ENCODE measurements at regions not wholly inside any gene's neighbourhood (a gene's known extent, or its start where the extent isn't known, plus 50 kb on each side); places are given as distances from the start of the nearest gene placed in this dataset.

GRCh38 chr13:23947893-23948292, 50.6 kb upstream of the C1QTNF9B start:
- Histone ChIP-seq H3K9me3 (ENCODE audit: control insufficient read depth, insufficient read depth, low read length) (no peaks in the 10 kb centered on the region), H3K36me3 (ENCODE audit: control insufficient read depth, insufficient read depth, low read length) (no peaks in the 10 kb centered on the region), H3K4me3 (ENCODE audit: low read length) (no peak overlapping the region), H3K27me3 (ENCODE audit: control insufficient read depth, insufficient read depth, low read length) (no peaks in the 10 kb centered on the region), H3K27ac (ENCODE audit: low read length) (no peak overlapping the region), H3K4me1 (ENCODE audit: control insufficient read depth, insufficient read depth, low read length) (no peaks in the 10 kb centered on the region)
- no peak for DNase-seq (ENCODE audit: low read depth, low spot score)
- WGBS (ENCODE audit: insufficient coverage, insufficient read length), result no CpG with 5 or more reads among the region's 8 CpGs

GRCh38 chr13:23949200-23949599, 51.9 kb upstream of the C1QTNF9B start:
- H3K36me3 ChIP-seq (ENCODE audit: control insufficient read depth, insufficient read depth, low read length), result no peaks in the 10 kb centered on the region
- H3K4me3 ChIP-seq (ENCODE audit: low read length), result no peak overlapping the region
- WGBS (ENCODE audit: insufficient coverage, insufficient read length), result no CpG with 5 or more reads among the region's 7 CpGs
- no peaks in the 10 kb centered on the region for H3K4me1 ChIP-seq (ENCODE audit: control insufficient read depth, insufficient read depth, low read length)
- H3K27ac ChIP-seq (ENCODE audit: low read length), result no peak overlapping the region
- DNase-seq (ENCODE audit: low read depth, low spot score), result no peak
- H3K27me3 ChIP-seq (ENCODE audit: control insufficient read depth, insufficient read depth, low read length), result no peaks in the 10 kb centered on the region
- H3K9me3 ChIP-seq (ENCODE audit: control insufficient read depth, insufficient read depth, low read length), result no peaks in the 10 kb centered on the region

- WGBS (ENCODE audit: insufficient coverage, insufficient read length), result no CpG with 5 or more reads among the region's 4 CpGs
- H3K27ac ChIP-seq (ENCODE audit: low read length), result no peak overlapping the region
- H3K4me3 ChIP-seq (ENCODE audit: low read length), result no peak overlapping the region
- H3K27me3 ChIP-seq (ENCODE audit: control insufficient read depth, insufficient read depth, low read length), result no peaks in the 10 kb centered on the region
- H3K36me3 ChIP-seq (ENCODE audit: control insufficient read depth, insufficient read depth, low read length), result no peaks in the 10 kb centered on the region
- H3K4me1 ChIP-seq (ENCODE audit: control insufficient read depth, insufficient read depth, low read length), result no peaks in the 10 kb centered on the region
- H3K9me3 ChIP-seq (ENCODE audit: control insufficient read depth, insufficient read depth, low read length), result no peaks in the 10 kb centered on the region
- DNase-seq (ENCODE audit: low read depth, low spot score), result no peak
Measured at GRCh38 chr13:23949736-23950135, 52.4 kb upstream of the C1QTNF9B start.

- H3K27me3 ChIP-seq (ENCODE audit: control insufficient read depth, insufficient read depth, low read length), result no peaks in the 10 kb centered on the region
- no peak for DNase-seq (ENCODE audit: low read depth, low spot score)
- no peak overlapping the region for H3K4me3 ChIP-seq (ENCODE audit: low read length)
- WGBS (ENCODE audit: insufficient coverage, insufficient read length), result no CpG with 5 or more reads among the region's 10 CpGs
- H3K9me3 ChIP-seq (ENCODE audit: control insufficient read depth, insufficient read depth, low read length), result no peaks in the 10 kb centered on the region
- no peaks in the 10 kb centered on the region for H3K4me1 ChIP-seq (ENCODE audit: control insufficient read depth, insufficient read depth, low read length)
- H3K36me3 ChIP-seq (ENCODE audit: control insufficient read depth, insufficient read depth, low read length), result no peaks in the 10 kb centered on the region
- H3K27ac ChIP-seq (ENCODE audit: low read length), result no peak overlapping the region
Measured at GRCh38 chr13:23950736-23951510, 53.6 kb upstream of the C1QTNF9B start.

GRCh38 chr13:23952796-23953195, 55.5 kb upstream of the C1QTNF9B start:
- no peak for DNase-seq (ENCODE audit: low read depth, low spot score)
- no peak overlapping the region for H3K4me3 ChIP-seq (ENCODE audit: low read length)
- WGBS (ENCODE audit: insufficient coverage, insufficient read length), result no CpG with 5 or more reads among the region's 13 CpGs
- H3K4me1 ChIP-seq (ENCODE audit: control insufficient read depth, insufficient read depth, low read length), result no peaks in the 10 kb centered on the region
- H3K36me3 ChIP-seq (ENCODE audit: control insufficient read depth, insufficient read depth, low read length), result no peaks in the 10 kb centered on the region
- H3K9me3 ChIP-seq (ENCODE audit: control insufficient read depth, insufficient read depth, low read length), result no peaks in the 10 kb centered on the region
- no peak overlapping the region for H3K27ac ChIP-seq (ENCODE audit: low read length)
- no peaks in the 10 kb centered on the region for H3K27me3 ChIP-seq (ENCODE audit: control insufficient read depth, insufficient read depth, low read length)

- H3K4me3 ChIP-seq (ENCODE audit: low read length), result no peak overlapping the region
- no peaks in the 10 kb centered on the region for H3K9me3 ChIP-seq (ENCODE audit: control insufficient read depth, insufficient read depth, low read length)
- H3K27me3 ChIP-seq (ENCODE audit: control insufficient read depth, insufficient read depth, low read length), result no peaks in the 10 kb centered on the region
- WGBS (ENCODE audit: insufficient coverage, insufficient read length), result no CpG with 5 or more reads among the region's 20 CpGs
- no peak for DNase-seq (ENCODE audit: low read depth, low spot score)
- no peaks in the 10 kb centered on the region for H3K4me1 ChIP-seq (ENCODE audit: control insufficient read depth, insufficient read depth, low read length)
- no peak overlapping the region for H3K27ac ChIP-seq (ENCODE audit: low read length)
- H3K36me3 ChIP-seq (ENCODE audit: control insufficient read depth, insufficient read depth, low read length), result no peaks in the 10 kb centered on the region
Measured at GRCh38 chr13:23953860-23954512, 56.7 kb upstream of the C1QTNF9B start.

- Histone ChIP-seq H3K4me1 (ENCODE audit: control insufficient read depth, insufficient read depth, low read length) (no peaks in the 10 kb centered on the region), H3K36me3 (ENCODE audit: control insufficient read depth, insufficient read depth, low read length) (no peaks in the 10 kb centered on the region), H3K27me3 (ENCODE audit: control insufficient read depth, insufficient read depth, low read length) (no peaks in the 10 kb centered on the region; the same call in 1 of the 2 replicates), H3K9me3 (ENCODE audit: control insufficient read depth, insufficient read depth, low read length) (no peaks in the 10 kb centered on the region), H3K4me3 (ENCODE audit: low read length) (no peak overlapping the region), H3K27ac (ENCODE audit: low read length) (no peak overlapping the region)
- WGBS (ENCODE audit: insufficient coverage, insufficient read length), result no CpG with 5 or more reads among the region's 4 CpGs
- no peak for DNase-seq (ENCODE audit: low read depth, low spot score)
Measured at GRCh38 chr13:23955064-23955463, 57.8 kb upstream of the C1QTNF9B start.

- Histone ChIP-seq H3K27ac (ENCODE audit: low read length) (no peak overlapping the region), H3K4me1 (ENCODE audit: control insufficient read depth, insufficient read depth, low read length) (no peaks in the 10 kb centered on the region)
- no CpG with 5 or more reads among the region's 4 CpGs for WGBS (ENCODE audit: insufficient coverage, insufficient read length)
Measured at GRCh38 chr13:23956106-23956505, 58.8 kb upstream of the C1QTNF9B start.

GRCh38 chr13:23957981-23958380, 60.7 kb upstream of the C1QTNF9B start:
- no peak overlapping the region for H3K27ac ChIP-seq (ENCODE audit: low read length)
- H3K27me3 ChIP-seq (ENCODE audit: control insufficient read depth, insufficient read depth, low read length), result no peaks in the 10 kb centered on the region; the same call in 1 of the 2 replicates
- no peak overlapping the region for H3K4me3 ChIP-seq (ENCODE audit: low read length)
- no peak for DNase-seq (ENCODE audit: low read depth, low spot score)
- no peaks in the 10 kb centered on the region for H3K9me3 ChIP-seq (ENCODE audit: control insufficient read depth, insufficient read depth, low read length)
- no CpG with 5 or more reads among the region's 4 CpGs for WGBS (ENCODE audit: insufficient coverage, insufficient read length)
- no peaks in the 10 kb centered on the region for H3K4me1 ChIP-seq (ENCODE audit: control insufficient read depth, insufficient read depth, low read length)
- no peaks in the 10 kb centered on the region for H3K36me3 ChIP-seq (ENCODE audit: control insufficient read depth, insufficient read depth, low read length)

More at GRCh38 chr13:23956106-23956505, 58.8 kb upstream of the C1QTNF9B start:
- Histone ChIP-seq H3K9me3 (ENCODE audit: control insufficient read depth, insufficient read depth, low read length) (no peaks in the 10 kb centered on the region), H3K27me3 (ENCODE audit: control insufficient read depth, insufficient read depth, low read length) (no peaks in the 10 kb centered on the region; the same call in 1 of the 2 replicates), H3K4me3 (ENCODE audit: low read length) (no peak overlapping the region), H3K36me3 (ENCODE audit: control insufficient read depth, insufficient read depth, low read length) (no peaks in the 10 kb centered on the region)
- no peak for DNase-seq (ENCODE audit: low read depth, low spot score)

GRCh38 chr13:23959231-23959862, 62.0 kb upstream of the C1QTNF9B start:
- DNase-seq (ENCODE audit: low read depth, low spot score), result no peak
- no CpG with 5 or more reads among the region's 2 CpGs for WGBS (ENCODE audit: insufficient coverage, insufficient read length)

More at GRCh38 chr13:23959231-23959862, 62.0 kb upstream of the C1QTNF9B start:
- Histone ChIP-seq H3K4me1 (ENCODE audit: control insufficient read depth, insufficient read depth, low read length) (no peaks in the 10 kb centered on the region), H3K27ac (ENCODE audit: low read length) (no peak overlapping the region), H3K27me3 (ENCODE audit: control insufficient read depth, insufficient read depth, low read length) (no peaks in the 10 kb centered on the region; the same call in 1 of the 2 replicates), H3K4me3 (ENCODE audit: low read length) (no peak overlapping the region), H3K9me3 (ENCODE audit: control insufficient read depth, insufficient read depth, low read length) (no peaks in the 10 kb centered on the region), H3K36me3 (ENCODE audit: control insufficient read depth, insufficient read depth, low read length) (no peaks in the 10 kb centered on the region)
